CD14-positive monocyte (primary cell): ENCODE measurements at regions not wholly inside any gene's neighbourhood (a gene's known extent, or its start where the extent isn't known, plus 50 kb on each side); places are given as distances from the start of the nearest gene placed in this dataset.

Experiments used
- DNase-seq, 3 donors: peaks; one replicate each; pipeline ENCODE4 v3.0.0-alpha.2; 2011 to 2022
- H2AFZ ChIP-seq: 2 replicates; pipeline ENCODE4 v1.6.0; 2012; ENCODE audit warnings: mild to moderate bottlenecking, low read depth, low read length, inconsistent platforms; ENCODE audit not compliant: insufficient read depth, poor library complexity, severe bottlenecking
- H3K27ac ChIP-seq, 2 donors: 1 replicate in 1 of 2; 2 replicates in 1 of 2; pipeline ENCODE4 v1.5.1; 2012 to 2013; ENCODE audit warnings: low read length in 2 of 2, control low read depth in 1 of 2, inconsistent platforms in 1 of 2, low read depth in 1 of 2, mild to moderate bottlenecking in 1 of 2
- H3K27me3 ChIP-seq, 2 donors: one replicate each; pipeline versions ENCODE4 v1.6.0 to v1.6.1; 2011 to 2013; ENCODE audit warnings: low read length in 2 of 2; ENCODE audit not compliant: control insufficient read depth in 2 of 2, insufficient read depth in 2 of 2
- H3K36me3 ChIP-seq, 2 donors: replicated peaks in 1 of 2; 1 replicate in 1 of 2; 2 replicates in 1 of 2; pipeline versions ENCODE4 v1.5.1 to v1.6.1; 2012 to 2013; ENCODE audit warnings: low read length in 2 of 2, control low read depth in 1 of 2, inconsistent platforms in 1 of 2, mild to moderate bottlenecking in 1 of 2; ENCODE audit not compliant: insufficient read depth in 2 of 2, control insufficient read depth in 1 of 2
- H3K4me1 ChIP-seq, 2 donors: 1 replicate in 1 of 2; 2 replicates in 1 of 2; pipeline versions ENCODE4 v1.5.1 to v1.6.1; 2012 to 2013; ENCODE audit warnings: low read length in 2 of 2, control low read depth in 1 of 2, inconsistent platforms in 1 of 2, mild to moderate bottlenecking in 1 of 2, moderate library complexity in 1 of 2; ENCODE audit not compliant: insufficient read depth in 2 of 2, control insufficient read depth in 1 of 2
- H3K4me2 ChIP-seq: replicated peaks from 2 replicates; pipeline ENCODE3; 2012; ENCODE audit warnings: low read length, moderate library complexity, mild to moderate bottlenecking; ENCODE audit not compliant: poor library complexity, severe bottlenecking; ENCODE audit errors: extremely low read depth
- H3K4me3 ChIP-seq, 3 experiments: fragments of 200-600 bp in 1 of 3; sonication (generic) in 1 of 3; replicated peaks in 1 of 3; 1 replicate in 2 of 3; 2 replicates in 1 of 3; pipeline ENCODE4 v1.5.1; 2011 to 2013; ENCODE audit warnings: low read length in 3 of 3, mild to moderate bottlenecking in 3 of 3, control low read depth in 2 of 3, low read depth in 2 of 3, inconsistent platforms in 1 of 3, moderate library complexity in 1 of 3
- H3K79me2 ChIP-seq: 2 replicates; pipeline ENCODE4 v1.6.0; 2012; ENCODE audit warnings: mild to moderate bottlenecking, control low read depth, inconsistent platforms, low read length, moderate library complexity; ENCODE audit not compliant: insufficient read depth
- H3K9ac ChIP-seq: 2 replicates; pipeline ENCODE4 v1.6.0; 2017; ENCODE audit warnings: low read length, mild to moderate bottlenecking; ENCODE audit not compliant: insufficient read depth, poor library complexity, severe bottlenecking
- H3K9me3 ChIP-seq, 2 donors: replicated peaks in 1 of 2; 1 replicate in 1 of 2; 2 replicates in 1 of 2; pipeline versions ENCODE4 v1.5.1 to v1.6.1; 2012 to 2013; ENCODE audit warnings: low read length in 2 of 2, control low read depth in 1 of 2; ENCODE audit not compliant: control insufficient read depth in 1 of 2, insufficient read depth in 1 of 2
- H4K20me1 ChIP-seq: 2 replicates; pipeline ENCODE4 v1.6.0; 2012; ENCODE audit warnings: mild to moderate bottlenecking, low read length, control low read depth, moderate library complexity; ENCODE audit not compliant: insufficient read depth
- H3K27ac Mint-ChIP-seq, 7 donors: one replicate each; pipeline ENCODE4 v1.8.0; 2020; ENCODE audit warnings: mild to moderate bottlenecking in 7 of 7, mixed read lengths in 7 of 7, moderate library complexity in 6 of 7, inconsistent platforms in 2 of 7
- H3K27me3 Mint-ChIP-seq, 3 donors: one replicate each; pipeline ENCODE4 v1.8.0; 2021 to 2022; ENCODE audit warnings: low read depth in 3 of 3, mild to moderate bottlenecking in 3 of 3, mixed read lengths in 3 of 3, moderate library complexity in 3 of 3, inconsistent platforms in 1 of 3
- H3K36me3 Mint-ChIP-seq, 2 donors: one replicate each; pipeline ENCODE4 v1.8.0; 2020; ENCODE audit warnings: mixed read lengths in 2 of 2, inconsistent platforms in 1 of 2, mild to moderate bottlenecking in 1 of 2
- H3K4me1 Mint-ChIP-seq: one replicate; pipeline ENCODE4 v1.8.0; 2020; ENCODE audit warnings: mild to moderate bottlenecking, mixed read lengths
- H3K4me3 Mint-ChIP-seq, 2 donors: one replicate each; pipeline ENCODE4 v1.8.0; 2020; ENCODE audit warnings: mild to moderate bottlenecking in 2 of 2, mixed read lengths in 2 of 2, moderate library complexity in 1 of 2
- H3K9me3 Mint-ChIP-seq, 7 donors: one replicate each; pipeline ENCODE4 v1.8.0; 2020 to 2022; ENCODE audit warnings: mixed read lengths in 7 of 7, mild to moderate bottlenecking in 6 of 7, moderate library complexity in 6 of 7, inconsistent platforms in 2 of 7
- WGBS: methylation state at CpG from one replicate; pipeline ENCODE4 v1.1.5; 2013; ENCODE audit warnings: missing lambda C conversion rate; ENCODE audit not compliant: insufficient coverage; 5-methylcytosine and 5-hydroxymethylcytosine counted together
- intact Hi-C, 2 donors: fragments of 100-400 bp; cut with micrococcal nuclease; formaldehyde crosslinking; loops; one replicate each; pipeline versions ENCODE4 v1.15.0 to v1.15.1; 2023
- TF ChIP-seq, protein P1 (sequence below): fragments of 200-600 bp; IDR thresholded peaks from one replicate; pipeline ENCODE4 v1.8.0; 2022; ENCODE audit warnings: antibody characterized with exemption, mild to moderate bottlenecking

DNA sequence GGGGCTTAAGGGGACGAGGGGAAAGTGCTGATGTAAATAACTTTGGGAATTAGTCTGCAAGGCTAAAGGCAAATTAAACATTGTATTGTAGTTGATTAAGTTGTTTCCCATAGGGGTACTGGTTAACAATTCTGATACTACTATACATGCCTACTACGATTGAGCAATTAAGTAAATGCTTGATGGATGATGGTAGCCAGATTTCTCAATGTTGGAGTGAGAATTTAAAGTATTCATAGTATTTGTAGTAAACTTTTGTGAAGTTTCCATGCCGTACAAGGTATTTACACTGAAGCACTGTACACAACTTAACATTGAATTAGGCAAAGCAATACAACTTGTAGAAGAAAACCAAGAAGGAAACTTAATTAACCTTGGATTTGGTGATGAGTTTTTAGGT, 852.3 kb downstream of the QKI start:
- Histone ChIP-seq H3K4me2 (no peak overlapping the region), H3K9ac (no peak overlapping the region), H2AFZ (no peak overlapping the region), H3K27me3 (no peaks in the 10 kb centered on the region), H3K9me3 (peaks cover 10 to 11% of the 10 kb centered on the region in 2 donors), H3K36me3 (no peaks in the 10 kb centered on the region), H4K20me1 (no peaks in the 10 kb centered on the region), H3K79me2 (no peaks in the 10 kb centered on the region), H3K4me3 (no peak overlapping the region), H3K27ac (no peak overlapping the region), H3K4me1 (no peaks in the 10 kb centered on the region)
- no peak overlapping the region for H3K4me3 Mint-ChIP-seq
- no CpG with 5 or more reads among the region's 3 CpGs for WGBS
- no peak overlapping the region for H3K27ac Mint-ChIP-seq
- DNase-seq: no peak
- H3K4me1 Mint-ChIP-seq: no peaks in the 10 kb centered on the region
- peaks cover 0 to 3% (median 2%) of the 10 kb centered on the region in 3 donors for H3K27me3 Mint-ChIP-seq
- intact Hi-C loops: no loop called here
- TF ChIP-seq, protein P1, sequence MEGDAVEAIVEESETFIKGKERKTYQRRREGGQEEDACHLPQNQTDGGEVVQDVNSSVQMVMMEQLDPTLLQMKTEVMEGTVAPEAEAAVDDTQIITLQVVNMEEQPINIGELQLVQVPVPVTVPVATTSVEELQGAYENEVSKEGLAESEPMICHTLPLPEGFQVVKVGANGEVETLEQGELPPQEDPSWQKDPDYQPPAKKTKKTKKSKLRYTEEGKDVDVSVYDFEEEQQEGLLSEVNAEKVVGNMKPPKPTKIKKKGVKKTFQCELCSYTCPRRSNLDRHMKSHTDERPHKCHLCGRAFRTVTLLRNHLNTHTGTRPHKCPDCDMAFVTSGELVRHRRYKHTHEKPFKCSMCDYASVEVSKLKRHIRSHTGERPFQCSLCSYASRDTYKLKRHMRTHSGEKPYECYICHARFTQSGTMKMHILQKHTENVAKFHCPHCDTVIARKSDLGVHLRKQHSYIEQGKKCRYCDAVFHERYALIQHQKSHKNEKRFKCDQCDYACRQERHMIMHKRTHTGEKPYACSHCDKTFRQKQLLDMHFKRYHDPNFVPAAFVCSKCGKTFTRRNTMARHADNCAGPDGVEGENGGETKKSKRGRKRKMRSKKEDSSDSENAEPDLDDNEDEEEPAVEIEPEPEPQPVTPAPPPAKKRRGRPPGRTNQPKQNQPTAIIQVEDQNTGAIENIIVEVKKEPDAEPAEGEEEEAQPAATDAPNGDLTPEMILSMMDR: no peak
- no peaks in the 10 kb centered on the region for H3K36me3 Mint-ChIP-seq
- peaks cover 0 to 17% (median 8%) of the 10 kb centered on the region in 7 donors for H3K9me3 Mint-ChIP-seq

DNA sequence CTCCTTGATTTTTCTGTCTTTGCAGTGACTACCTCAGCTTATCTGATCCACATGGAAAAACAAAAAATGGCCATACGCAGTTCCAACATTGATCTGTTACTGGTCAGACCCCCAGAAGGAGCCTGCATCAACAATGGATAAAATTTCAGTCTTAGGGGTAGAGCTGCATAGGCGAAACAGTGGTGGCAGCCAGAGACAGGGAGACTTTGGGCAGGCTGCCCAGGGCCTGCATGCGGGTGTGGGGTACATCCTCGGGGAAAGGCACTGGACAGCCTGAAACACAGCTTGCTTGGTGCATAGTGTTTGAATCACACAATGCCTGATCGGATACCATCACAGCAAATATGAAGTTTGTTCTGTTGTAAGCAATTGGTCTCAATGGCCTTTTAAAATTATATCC, 847.8 kb downstream of the QKI start:
- intact Hi-C loops: no loop called here
- Histone ChIP-seq H3K4me2 (no peak overlapping the region), H3K9me3 (peaks cover 2 to 4% of the 10 kb centered on the region in 2 donors), H3K27ac (no peak overlapping the region), H3K4me3 (no peak overlapping the region), H3K9ac (no peak overlapping the region), H3K4me1 (no peaks in the 10 kb centered on the region), H3K79me2 (no peaks in the 10 kb centered on the region), H3K36me3 (no peaks in the 10 kb centered on the region), H2AFZ (no peak overlapping the region), H3K27me3 (no peaks in the 10 kb centered on the region), H4K20me1 (no peaks in the 10 kb centered on the region)
- no peaks in the 10 kb centered on the region for H3K36me3 Mint-ChIP-seq
- DNase-seq: no peak
- H3K27ac Mint-ChIP-seq: no peak overlapping the region
- no peaks in the 10 kb centered on the region for H3K4me1 Mint-ChIP-seq
- no peaks in the 10 kb centered on the region for H3K27me3 Mint-ChIP-seq
- TF ChIP-seq, protein P1: no peak
- peaks cover 0 to 11% (median 5%) of the 10 kb centered on the region in 7 donors for H3K9me3 Mint-ChIP-seq
- 98% methylated on average over 4 of the region's 5 CpGs for WGBS
- H3K4me3 Mint-ChIP-seq: no peak overlapping the region
